GM23338 (cell line): ENCODE measurements at regions not wholly inside any gene's neighbourhood (a gene's known extent, or its start where the extent isn't known, plus 50 kb on each side); places are given as distances from the start of the nearest gene placed in this dataset.
"Not testable (repeated sequence)": the region's sequence is repeated elsewhere in the genome, so short reads cannot be mapped to it uniquely, and the experiment has no call there.

Experiments used
- ATAC-seq: fragments of 200-7000 bp; cut with Tn5 transposase; 3 replicates; pipeline ENCODE4 v1.9.1; 2020
- DNase-seq: peaks from one replicate; pipeline ENCODE4 v3.0.0-alpha.2; 2015; ENCODE audit warnings: low spot score
- H2AFZ ChIP-seq: fragments of 200-600 bp; sonication (generic); 2 replicates; pipeline ENCODE4 v1.8.0; 2016; ENCODE audit warnings: antibody characterized with exemption, mild to moderate bottlenecking, moderate library complexity
- H3F3A ChIP-seq: fragments of 200-600 bp; sonication (generic); replicated peaks from 2 replicates; pipeline ENCODE4 v1.8.0; 2017; ENCODE audit warnings: antibody characterized with exemption, mixed run types, low read depth
- H3K27ac ChIP-seq: fragments of 200-600 bp; sonication (generic); 2 replicates; pipeline ENCODE4 v1.6.1; 2016; ENCODE audit warnings: low read depth
- H3K27me3 ChIP-seq: fragments of 200-600 bp; sonication (generic); 2 replicates; pipeline ENCODE4 v1.8.0; 2016; ENCODE audit warnings: mild to moderate bottlenecking, mixed run types, moderate library complexity; ENCODE audit not compliant: insufficient read depth
- H3K36me3 ChIP-seq: fragments of 200-600 bp; sonication (generic); 2 replicates; pipeline ENCODE4 v1.8.0; 2016; ENCODE audit warnings: mild to moderate bottlenecking; ENCODE audit not compliant: insufficient read depth
- H3K4me1 ChIP-seq: fragments of 200-600 bp; sonication (generic); 2 replicates; pipeline ENCODE4 v1.8.0; 2016; ENCODE audit warnings: mild to moderate bottlenecking, moderate library complexity; ENCODE audit not compliant: insufficient read depth
- H3K4me2 ChIP-seq: fragments of 200-600 bp; sonication (generic); 2 replicates; pipeline ENCODE4 v1.7.1; 2017; ENCODE audit warnings: mixed run types
- H3K4me3 ChIP-seq: fragments of 200-600 bp; sonication (generic); 2 replicates; pipeline ENCODE4 v1.6.1; 2016; ENCODE audit warnings: mixed run types
- H3K79me2 ChIP-seq: fragments of 200-600 bp; sonication (generic); replicated peaks from 2 replicates; pipeline ENCODE4 v1.8.0; 2017; ENCODE audit warnings: mild to moderate bottlenecking; ENCODE audit not compliant: insufficient read depth
- H3K9me2 ChIP-seq: fragments of 200-600 bp; sonication (generic); 2 replicates; pipeline ENCODE4 v1.8.0; 2017; ENCODE audit not compliant: insufficient read depth
- H4K20me1 ChIP-seq: fragments of 200-600 bp; sonication (generic); replicated peaks from 2 replicates; pipeline ENCODE4 v1.8.0; 2017; ENCODE audit warnings: mild to moderate bottlenecking; ENCODE audit not compliant: insufficient read depth
- H3K27ac Mint-ChIP-seq: 2 replicates; pipeline ENCODE4 v1.8.0; 2020; ENCODE audit warnings: inconsistent platforms, mild to moderate bottlenecking, moderate library complexity, mixed read lengths
- H3K27me3 Mint-ChIP-seq: 3 replicates; pipeline ENCODE4 v1.8.0; 2022; ENCODE audit warnings: low read depth, mild to moderate bottlenecking, moderate library complexity, mixed read lengths, inconsistent platforms; ENCODE audit not compliant: insufficient read depth, poor library complexity
- H3K36me3 Mint-ChIP-seq: 3 replicates; pipeline ENCODE4 v1.8.0; 2021; ENCODE audit warnings: low read depth, mild to moderate bottlenecking, inconsistent platforms, moderate library complexity, mixed read lengths
- H3K4me1 Mint-ChIP-seq: 3 replicates; pipeline ENCODE4 v1.8.0; 2020; ENCODE audit warnings: mild to moderate bottlenecking, inconsistent platforms, mixed read lengths
- H3K4me3 Mint-ChIP-seq: 3 replicates; pipeline ENCODE4 v1.8.0; 2021; ENCODE audit warnings: moderate library complexity, mild to moderate bottlenecking, inconsistent platforms, mixed read lengths
- H3K9me3 Mint-ChIP-seq: 3 replicates; pipeline ENCODE4 v1.8.0; 2020; ENCODE audit warnings: moderate library complexity, mild to moderate bottlenecking, inconsistent platforms, mixed read lengths
- EZH2phosphoT487 ChIP-seq: fragments of 200-600 bp; sonication (generic); IDR thresholded peaks from one replicate; pipeline ENCODE4 v1.8.1; 2018; ENCODE audit warnings: antibody characterized with exemption; ENCODE audit not compliant: unreplicated experiment
- STAT1 ChIP-seq: IDR thresholded peaks from one replicate; pipeline ENCODE4 v1.6.1; 2016; ENCODE audit warnings: antibody characterized with exemption; ENCODE audit not compliant: unreplicated experiment
- ZNF331 ChIP-seq: fragments of 250-450 bp; sonication (Bioruptor Pico); IDR thresholded peaks from 2 replicates; pipeline ENCODE4 v1.5.0; 2020; ENCODE audit warnings: low read depth, mild to moderate bottlenecking, moderate library complexity
- TF ChIP-seq, protein P1 (sequence below), 2 experiments: fragments of 200-600 bp in 1 of 2; sonication (generic) in 1 of 2; conservative IDR thresholded peaks; 2 replicates each; pipeline versions ENCODE4 v1.5.1 to v1.6.1; 2016 to 2017; ENCODE audit warnings: antibody characterized with exemption in 2 of 2, low read depth in 2 of 2, mild to moderate bottlenecking in 2 of 2, moderate library complexity in 1 of 2
- TF ChIP-seq, protein P2 (sequence below): IDR thresholded peaks from 2 replicates; pipeline ENCODE4 v1.6.1; 2016; ENCODE audit warnings: antibody characterized with exemption
- TF ChIP-seq, protein P3 (sequence below): IDR thresholded peaks from one replicate; pipeline ENCODE4 v1.6.1; 2018; ENCODE audit warnings: antibody characterized with exemption; ENCODE audit not compliant: unreplicated experiment

DNA sequence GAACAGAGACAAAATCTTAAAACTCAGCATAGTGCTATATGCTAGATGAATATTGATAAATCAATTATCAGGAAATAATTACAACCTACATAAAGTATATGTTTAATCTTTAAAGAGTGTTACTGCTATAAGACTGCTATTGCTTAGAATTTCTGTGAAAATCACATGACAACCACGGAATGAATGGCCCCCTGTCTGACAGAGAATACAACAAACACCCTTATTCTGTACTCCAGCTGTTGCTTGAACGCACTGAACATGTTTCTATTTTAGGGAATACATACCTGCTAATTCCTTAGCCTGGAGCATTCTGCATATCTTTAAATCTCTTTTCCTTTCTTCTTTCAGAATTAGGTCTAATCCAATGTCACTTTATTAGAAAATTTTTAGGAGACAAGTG lies 452.4 kb upstream of the PHF14 start:
- Histone ChIP-seq H3K36me3 (no peaks in the 10 kb centered on the region), H4K20me1 (no peaks in the 10 kb centered on the region), H3K27ac (no peak overlapping the region), H3F3A (no peaks in the 10 kb centered on the region), H3K4me2 (no peak overlapping the region), H3K79me2 (no peaks in the 10 kb centered on the region), H2AFZ (no peak overlapping the region), H3K27me3 (no peaks in the 10 kb centered on the region), H3K9me2 (no peaks in the 10 kb centered on the region), H3K4me1 (no peaks in the 10 kb centered on the region), H3K4me3 (no peak overlapping the region)
- Mint-ChIP-seq H3K27me3 (no peaks in the 10 kb centered on the region), H3K9me3 (no peaks in the 10 kb centered on the region), H3K27ac (no peak overlapping the region), H3K4me1 (no peaks in the 10 kb centered on the region), H3K36me3 (no peaks in the 10 kb centered on the region), H3K4me3 (no peak overlapping the region)
- DNase-seq (no peak), ATAC-seq (no peak)
- TF ChIP-seq STAT1 (no peak), EZH2phosphoT487 (no peak), ZNF331 (no peak)
- TF ChIP-seq, protein P1, sequence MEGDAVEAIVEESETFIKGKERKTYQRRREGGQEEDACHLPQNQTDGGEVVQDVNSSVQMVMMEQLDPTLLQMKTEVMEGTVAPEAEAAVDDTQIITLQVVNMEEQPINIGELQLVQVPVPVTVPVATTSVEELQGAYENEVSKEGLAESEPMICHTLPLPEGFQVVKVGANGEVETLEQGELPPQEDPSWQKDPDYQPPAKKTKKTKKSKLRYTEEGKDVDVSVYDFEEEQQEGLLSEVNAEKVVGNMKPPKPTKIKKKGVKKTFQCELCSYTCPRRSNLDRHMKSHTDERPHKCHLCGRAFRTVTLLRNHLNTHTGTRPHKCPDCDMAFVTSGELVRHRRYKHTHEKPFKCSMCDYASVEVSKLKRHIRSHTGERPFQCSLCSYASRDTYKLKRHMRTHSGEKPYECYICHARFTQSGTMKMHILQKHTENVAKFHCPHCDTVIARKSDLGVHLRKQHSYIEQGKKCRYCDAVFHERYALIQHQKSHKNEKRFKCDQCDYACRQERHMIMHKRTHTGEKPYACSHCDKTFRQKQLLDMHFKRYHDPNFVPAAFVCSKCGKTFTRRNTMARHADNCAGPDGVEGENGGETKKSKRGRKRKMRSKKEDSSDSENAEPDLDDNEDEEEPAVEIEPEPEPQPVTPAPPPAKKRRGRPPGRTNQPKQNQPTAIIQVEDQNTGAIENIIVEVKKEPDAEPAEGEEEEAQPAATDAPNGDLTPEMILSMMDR (conservative IDR thresholded peaks at IDR 0.05; ENCODE audit: low read depth in 2 of 2): no peak
- TF ChIP-seq, protein P2, sequence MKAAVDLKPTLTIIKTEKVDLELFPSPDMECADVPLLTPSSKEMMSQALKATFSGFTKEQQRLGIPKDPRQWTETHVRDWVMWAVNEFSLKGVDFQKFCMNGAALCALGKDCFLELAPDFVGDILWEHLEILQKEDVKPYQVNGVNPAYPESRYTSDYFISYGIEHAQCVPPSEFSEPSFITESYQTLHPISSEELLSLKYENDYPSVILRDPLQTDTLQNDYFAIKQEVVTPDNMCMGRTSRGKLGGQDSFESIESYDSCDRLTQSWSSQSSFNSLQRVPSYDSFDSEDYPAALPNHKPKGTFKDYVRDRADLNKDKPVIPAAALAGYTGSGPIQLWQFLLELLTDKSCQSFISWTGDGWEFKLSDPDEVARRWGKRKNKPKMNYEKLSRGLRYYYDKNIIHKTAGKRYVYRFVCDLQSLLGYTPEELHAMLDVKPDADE: no peak
- TF ChIP-seq, protein P3, sequence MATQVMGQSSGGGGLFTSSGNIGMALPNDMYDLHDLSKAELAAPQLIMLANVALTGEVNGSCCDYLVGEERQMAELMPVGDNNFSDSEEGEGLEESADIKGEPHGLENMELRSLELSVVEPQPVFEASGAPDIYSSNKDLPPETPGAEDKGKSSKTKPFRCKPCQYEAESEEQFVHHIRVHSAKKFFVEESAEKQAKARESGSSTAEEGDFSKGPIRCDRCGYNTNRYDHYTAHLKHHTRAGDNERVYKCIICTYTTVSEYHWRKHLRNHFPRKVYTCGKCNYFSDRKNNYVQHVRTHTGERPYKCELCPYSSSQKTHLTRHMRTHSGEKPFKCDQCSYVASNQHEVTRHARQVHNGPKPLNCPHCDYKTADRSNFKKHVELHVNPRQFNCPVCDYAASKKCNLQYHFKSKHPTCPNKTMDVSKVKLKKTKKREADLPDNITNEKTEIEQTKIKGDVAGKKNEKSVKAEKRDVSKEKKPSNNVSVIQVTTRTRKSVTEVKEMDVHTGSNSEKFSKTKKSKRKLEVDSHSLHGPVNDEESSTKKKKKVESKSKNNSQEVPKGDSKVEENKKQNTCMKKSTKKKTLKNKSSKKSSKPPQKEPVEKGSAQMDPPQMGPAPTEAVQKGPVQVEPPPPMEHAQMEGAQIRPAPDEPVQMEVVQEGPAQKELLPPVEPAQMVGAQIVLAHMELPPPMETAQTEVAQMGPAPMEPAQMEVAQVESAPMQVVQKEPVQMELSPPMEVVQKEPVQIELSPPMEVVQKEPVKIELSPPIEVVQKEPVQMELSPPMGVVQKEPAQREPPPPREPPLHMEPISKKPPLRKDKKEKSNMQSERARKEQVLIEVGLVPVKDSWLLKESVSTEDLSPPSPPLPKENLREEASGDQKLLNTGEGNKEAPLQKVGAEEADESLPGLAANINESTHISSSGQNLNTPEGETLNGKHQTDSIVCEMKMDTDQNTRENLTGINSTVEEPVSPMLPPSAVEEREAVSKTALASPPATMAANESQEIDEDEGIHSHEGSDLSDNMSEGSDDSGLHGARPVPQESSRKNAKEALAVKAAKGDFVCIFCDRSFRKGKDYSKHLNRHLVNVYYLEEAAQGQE: no peak

DNA sequence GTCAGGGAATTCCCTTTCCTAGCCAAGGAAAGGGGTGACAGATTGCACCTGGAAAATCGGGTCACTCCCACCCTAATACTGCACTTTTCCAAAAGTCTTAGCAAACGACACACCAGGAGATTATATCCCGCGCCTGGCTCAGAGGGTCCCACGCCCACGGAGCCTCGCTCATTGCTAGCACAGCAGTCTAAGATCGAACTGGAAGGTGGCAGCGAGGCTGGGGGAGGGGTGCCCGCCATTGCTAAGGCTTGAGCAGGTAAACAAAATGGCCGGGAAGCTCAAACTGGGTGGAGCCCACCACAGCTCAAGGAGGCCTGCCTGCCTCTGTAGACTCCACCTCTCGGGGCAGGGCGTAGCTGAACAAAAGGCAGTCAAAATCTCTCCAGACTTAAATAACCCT lies 440.2 kb upstream of the PHF14 start:
- H3K27ac ChIP-seq, ATAC-seq, H3K36me3 ChIP-seq, H3K4me2 ChIP-seq, H3K27me3 Mint-ChIP-seq, H2AFZ ChIP-seq, H3F3A ChIP-seq, H3K27me3 ChIP-seq, H3K36me3 Mint-ChIP-seq, H4K20me1 ChIP-seq, H3K4me1 Mint-ChIP-seq, H3K4me3 ChIP-seq, H3K4me3 Mint-ChIP-seq, H3K4me1 ChIP-seq, H3K79me2 ChIP-seq, H3K27ac Mint-ChIP-seq, DNase-seq, H3K9me2 ChIP-seq: not testable (repeated sequence)
- H3K9me3 Mint-ChIP-seq: peaks cover 31% of the 10 kb centered on the region
